ENCODE measurements at regions not wholly inside any gene's neighbourhood (a gene's known extent, or its start where the extent isn't known, plus 50 kb on each side); places are given as distances from the start of the nearest gene placed in this dataset.

GRCh38 chr11:109864834-109865547 lies 228.2 kb upstream of the ZC3H12C start:
- TF ChIP-seq POLR2A (IDR thresholded peaks at IDR 0.05) (no peak), EP300 (IDR thresholded peaks at IDR 0.05) (no peak), CTCF (IDR thresholded peaks at IDR 0.05) (no peak), POLR2AphosphoS5 (IDR thresholded peaks at IDR 0.05) (no peak)
